NB4 (cell line): ENCODE measurements at regions not wholly inside any gene's neighbourhood (a gene's known extent, or its start where the extent isn't known, plus 50 kb on each side); places are given as distances from the start of the nearest gene placed in this dataset.

Source experiments
- DNase-seq: peaks from one replicate; pipeline ENCODE4 v3.0.0; 2010; ENCODE audit warnings: low read depth
- H3K4me3 ChIP-seq: one replicate; pipeline ENCODE4 v1.5.1; 2011; ENCODE audit warnings: mild to moderate bottlenecking, low read depth, low read length, moderate library complexity
- MYC ChIP-seq: IDR thresholded peaks from 2 replicates; pipeline ENCODE4 v1.6.1; 2011; ENCODE audit warnings: low read depth, low read length
- POLR2A ChIP-seq: IDR thresholded peaks from 2 replicates; pipeline ENCODE4 v1.6.1; 2011; ENCODE audit warnings: mild to moderate bottlenecking; ENCODE audit not compliant: insufficient read length; ENCODE audit errors: extremely low read depth
- TF ChIP-seq, protein P1 (sequence below): IDR thresholded peaks from 2 replicates; pipeline ENCODE4 v1.6.1; 2011; ENCODE audit warnings: low read depth, low read length
- TF ChIP-seq, protein P2 (sequence below): IDR thresholded peaks from one replicate; pipeline ENCODE4 v1.5.1; 2012; ENCODE audit warnings: low read depth, low read length

DNA sequence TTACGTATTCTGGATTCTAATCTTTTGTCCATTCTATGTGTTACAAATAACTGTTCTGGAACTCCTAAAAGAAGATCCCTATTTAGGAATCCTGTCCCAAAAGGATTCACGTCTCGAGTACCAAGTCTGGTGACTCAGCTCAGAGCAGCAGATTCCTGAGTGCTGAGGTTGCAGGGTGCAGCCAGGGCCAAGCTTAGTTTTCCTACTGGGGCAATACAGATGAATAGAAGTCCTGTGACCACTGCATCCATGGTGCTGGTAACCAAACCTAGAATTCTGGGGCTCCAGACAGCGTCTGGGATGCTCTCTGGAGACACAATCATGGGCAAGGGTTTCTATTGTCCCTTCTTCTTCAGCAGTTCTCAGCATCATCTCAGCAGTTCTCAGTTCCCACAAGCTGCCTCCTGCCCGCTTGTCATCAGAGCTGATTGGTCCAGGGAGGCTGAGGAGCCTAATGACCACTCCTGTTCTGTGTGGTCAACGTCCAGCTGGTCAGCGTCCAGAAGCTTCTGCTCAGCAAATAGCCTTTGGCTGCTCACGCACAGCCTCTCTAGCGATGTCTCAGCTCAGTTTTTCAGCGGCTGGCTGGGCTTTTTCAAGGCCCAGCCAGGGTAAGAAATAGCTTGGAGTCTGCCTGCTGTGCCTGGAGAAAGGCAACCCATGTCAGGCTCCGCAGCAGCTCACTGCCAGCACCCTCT lies 50.4 kb upstream of the C7orf33 start:
- TF ChIP-seq, protein P1, sequence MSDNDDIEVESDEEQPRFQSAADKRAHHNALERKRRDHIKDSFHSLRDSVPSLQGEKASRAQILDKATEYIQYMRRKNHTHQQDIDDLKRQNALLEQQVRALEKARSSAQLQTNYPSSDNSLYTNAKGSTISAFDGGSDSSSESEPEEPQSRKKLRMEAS: no peak
- TF ChIP-seq POLR2A (no peak), MYC (no peak)
- TF ChIP-seq, protein P2, sequence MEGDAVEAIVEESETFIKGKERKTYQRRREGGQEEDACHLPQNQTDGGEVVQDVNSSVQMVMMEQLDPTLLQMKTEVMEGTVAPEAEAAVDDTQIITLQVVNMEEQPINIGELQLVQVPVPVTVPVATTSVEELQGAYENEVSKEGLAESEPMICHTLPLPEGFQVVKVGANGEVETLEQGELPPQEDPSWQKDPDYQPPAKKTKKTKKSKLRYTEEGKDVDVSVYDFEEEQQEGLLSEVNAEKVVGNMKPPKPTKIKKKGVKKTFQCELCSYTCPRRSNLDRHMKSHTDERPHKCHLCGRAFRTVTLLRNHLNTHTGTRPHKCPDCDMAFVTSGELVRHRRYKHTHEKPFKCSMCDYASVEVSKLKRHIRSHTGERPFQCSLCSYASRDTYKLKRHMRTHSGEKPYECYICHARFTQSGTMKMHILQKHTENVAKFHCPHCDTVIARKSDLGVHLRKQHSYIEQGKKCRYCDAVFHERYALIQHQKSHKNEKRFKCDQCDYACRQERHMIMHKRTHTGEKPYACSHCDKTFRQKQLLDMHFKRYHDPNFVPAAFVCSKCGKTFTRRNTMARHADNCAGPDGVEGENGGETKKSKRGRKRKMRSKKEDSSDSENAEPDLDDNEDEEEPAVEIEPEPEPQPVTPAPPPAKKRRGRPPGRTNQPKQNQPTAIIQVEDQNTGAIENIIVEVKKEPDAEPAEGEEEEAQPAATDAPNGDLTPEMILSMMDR: no peak
- no peak for DNase-seq
- no peak overlapping the region for H3K4me3 ChIP-seq
